GM19372 (cell line): ENCODE measurements at regions not wholly inside any gene's neighbourhood (a gene's known extent, or its start where the extent isn't known, plus 50 kb on each side); places are given as distances from the start of the nearest gene placed in this dataset.

ENCODE experiments used
- ATAC-seq: cut with Tn5 transposase; IDR thresholded peaks from one replicate; pipeline ENCODE4 v1.9.1; 2021; ENCODE audit warnings: mild to moderate bottlenecking, low read depth, moderate library complexity; ENCODE audit not compliant: unreplicated experiment

DNA sequence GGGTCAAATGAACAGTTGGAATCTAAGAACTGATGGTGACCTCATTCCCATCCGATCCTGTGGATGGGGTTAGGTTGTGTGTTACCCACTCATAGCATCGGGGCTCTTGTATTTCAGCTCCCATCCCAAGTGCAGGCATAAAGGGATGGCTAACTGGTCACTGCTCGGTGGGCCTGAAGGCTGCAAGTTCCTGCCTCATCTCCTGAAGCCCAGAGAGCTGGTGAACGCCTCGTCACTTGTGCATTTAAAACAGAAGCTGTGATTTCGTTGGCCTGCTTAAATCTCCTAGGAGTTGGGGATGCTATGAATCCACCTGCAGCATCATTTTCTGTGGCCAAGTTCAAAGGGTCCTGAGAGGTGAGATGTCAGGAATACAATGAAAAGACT is 477.0 kb downstream of the TBC1D22A start:
- ATAC-seq: no peak

DNA sequence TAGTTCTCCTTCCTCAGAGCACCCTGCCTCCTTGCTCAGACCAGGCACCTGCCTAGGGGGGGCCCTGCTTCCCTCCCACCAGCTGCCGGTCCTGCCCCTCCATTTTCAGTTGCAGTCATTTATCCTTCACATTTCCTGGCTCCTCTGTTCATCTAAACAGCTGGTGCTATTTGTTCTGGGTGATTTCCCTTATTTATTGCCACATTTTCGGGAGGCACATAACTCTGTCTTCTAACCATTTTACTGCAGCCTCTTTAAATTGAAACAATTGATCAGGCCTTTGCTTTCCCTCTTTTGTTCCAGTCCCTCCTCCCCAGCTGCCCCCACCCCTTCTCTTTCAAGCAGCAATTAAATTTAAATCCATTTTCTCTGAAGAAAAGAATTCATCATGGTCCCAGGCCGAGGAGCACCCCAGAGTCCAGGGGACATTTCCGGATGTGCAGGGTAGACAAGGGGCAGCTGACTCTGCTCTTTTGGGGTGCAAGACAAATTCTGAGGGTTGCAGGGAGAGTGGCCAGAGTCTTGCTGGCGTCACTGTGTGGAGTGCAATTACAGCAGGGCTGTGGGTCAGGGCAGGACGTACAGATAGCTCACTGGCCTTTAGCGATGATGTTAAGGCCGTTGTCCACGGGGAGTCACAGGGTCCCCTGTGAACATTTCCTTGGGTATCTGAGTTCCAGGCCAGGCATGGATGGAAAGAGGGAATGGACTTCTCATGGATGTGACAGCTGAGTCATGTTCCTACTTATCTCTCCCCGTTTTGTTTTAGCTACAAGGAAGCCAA is 476.4 kb downstream of the TBC1D22A start:
- no peak for ATAC-seq

DNA sequence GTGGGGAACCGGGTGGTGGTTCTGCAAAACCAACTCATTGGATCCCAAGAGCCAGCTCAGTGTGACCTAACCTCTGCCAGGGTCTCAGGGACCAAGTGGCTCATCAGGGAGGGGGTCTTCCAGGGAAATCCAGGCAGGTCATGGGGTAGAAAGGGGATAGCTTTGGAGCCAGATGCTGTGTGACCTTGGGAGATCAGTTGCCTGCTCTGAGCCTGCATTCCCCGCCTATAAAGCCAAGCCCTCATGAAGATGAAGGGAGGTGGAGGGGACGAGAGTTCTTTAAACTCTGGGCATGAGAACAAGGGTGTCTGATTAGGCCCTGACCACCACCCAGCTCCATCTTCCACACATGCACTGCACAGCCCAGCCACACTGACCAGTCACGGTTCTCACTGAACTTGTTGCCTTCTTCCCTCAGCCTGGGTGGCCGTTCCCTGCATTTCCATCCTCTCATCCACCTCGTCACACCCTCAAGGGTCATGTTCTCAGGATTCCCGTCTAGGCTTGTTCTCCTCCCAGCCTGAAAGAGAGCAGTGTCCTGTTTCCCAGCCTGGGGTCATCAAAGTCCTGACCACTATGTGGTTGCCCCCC is 475.5 kb downstream of the TBC1D22A start:
- ATAC-seq: no peak

DNA sequence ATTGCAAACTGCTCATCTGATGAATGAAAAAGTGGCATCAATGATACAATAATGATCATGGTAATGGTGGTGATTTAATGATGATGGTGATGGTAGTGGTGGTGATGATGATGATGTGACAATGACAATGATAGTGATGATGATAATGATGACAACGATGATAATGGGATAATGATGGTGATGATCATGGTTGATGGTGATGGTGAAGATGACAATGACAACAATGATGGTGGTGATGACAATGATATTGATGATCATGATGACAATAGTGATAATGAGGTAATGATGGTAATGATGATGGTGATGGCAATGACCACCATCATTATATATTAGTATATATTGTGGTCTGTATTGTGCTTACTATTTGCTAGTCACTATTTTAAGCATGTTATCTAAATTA is 474.3 kb downstream of the TBC1D22A start:
- no peak for ATAC-seq

DNA sequence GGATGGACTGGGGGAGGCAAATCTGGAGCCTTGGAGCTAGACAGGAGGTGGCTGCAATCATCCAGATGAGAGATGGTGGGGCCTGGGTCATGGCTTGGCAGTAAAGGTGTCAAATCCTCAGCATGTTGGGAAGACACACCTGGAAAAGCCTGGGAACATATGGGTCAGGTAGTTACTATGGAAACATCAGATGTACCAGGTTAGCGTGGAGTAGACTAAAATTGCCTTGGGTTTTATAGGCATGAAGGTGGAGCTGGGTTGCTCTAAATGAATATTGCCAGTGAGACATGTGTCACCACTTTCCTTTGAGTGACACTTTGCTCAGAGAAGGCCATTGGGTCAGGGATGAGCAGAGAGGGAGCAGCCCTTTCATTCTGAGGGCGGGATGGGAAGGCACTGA is 473.7 kb downstream of the TBC1D22A start:
- ATAC-seq: no peak

DNA sequence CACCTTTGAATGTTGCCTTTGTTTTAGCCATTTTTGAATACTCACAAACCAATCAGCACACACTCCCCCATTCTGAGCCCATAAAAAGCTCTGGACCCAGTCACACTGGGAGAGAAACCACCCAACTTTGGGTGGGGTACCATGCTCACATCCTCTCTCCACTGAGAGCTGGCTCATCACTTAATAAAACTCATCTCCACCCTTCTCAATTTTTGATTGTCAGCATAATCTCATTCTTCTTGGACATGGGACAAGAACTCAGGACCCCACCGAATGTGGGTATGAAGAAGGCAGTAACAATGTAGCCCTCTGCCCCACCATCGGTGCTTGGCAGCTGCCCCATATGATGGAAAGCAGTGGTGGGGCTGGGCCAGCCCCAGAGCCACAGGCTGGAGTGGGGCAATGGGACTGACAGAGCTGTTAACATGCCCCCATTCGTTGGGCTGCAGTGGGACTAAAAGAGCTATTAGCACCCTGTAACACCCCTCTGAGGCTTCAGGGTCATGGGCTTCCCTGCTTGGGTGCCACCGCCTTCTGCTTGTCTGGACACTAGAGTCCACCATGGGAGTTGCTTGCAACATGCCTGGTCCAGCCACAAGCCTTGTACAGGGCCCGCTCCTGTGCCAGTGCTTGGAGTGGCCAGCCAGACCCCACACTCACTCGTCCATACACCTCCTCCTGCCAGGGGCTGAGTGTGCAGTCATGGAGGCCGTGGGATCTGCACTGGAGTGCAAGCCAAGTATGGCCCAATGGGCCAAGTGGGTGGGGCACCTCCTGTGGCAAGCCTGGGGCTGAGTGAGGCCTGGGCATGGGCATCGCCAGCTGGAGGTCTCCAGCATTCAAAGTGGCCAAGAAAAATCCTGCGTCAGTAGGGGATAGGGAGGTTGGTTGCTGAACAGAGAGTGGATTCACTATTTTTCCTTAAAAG is 471.1 kb downstream of the TBC1D22A start:
- ATAC-seq: no peak

DNA sequence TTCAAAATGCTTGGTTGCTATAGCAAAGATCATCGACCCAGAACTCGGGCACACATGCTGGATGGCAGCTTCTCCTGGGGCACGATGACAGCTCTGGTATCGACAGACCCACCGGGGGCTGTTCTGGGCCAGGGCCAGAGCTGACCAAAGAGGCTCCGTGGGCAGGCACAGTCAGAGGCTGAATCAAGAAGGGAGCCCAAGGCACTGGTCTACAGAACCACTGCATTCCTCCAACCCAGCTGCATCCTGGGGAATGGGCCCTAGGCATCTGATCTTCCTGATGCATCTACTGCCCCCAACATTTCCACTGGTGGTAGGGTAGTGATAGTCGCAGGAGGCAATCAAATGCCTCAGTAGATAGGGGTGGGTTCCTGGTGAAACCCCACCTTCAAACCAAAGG is 470.3 kb downstream of the TBC1D22A start:
- no peak for ATAC-seq

DNA sequence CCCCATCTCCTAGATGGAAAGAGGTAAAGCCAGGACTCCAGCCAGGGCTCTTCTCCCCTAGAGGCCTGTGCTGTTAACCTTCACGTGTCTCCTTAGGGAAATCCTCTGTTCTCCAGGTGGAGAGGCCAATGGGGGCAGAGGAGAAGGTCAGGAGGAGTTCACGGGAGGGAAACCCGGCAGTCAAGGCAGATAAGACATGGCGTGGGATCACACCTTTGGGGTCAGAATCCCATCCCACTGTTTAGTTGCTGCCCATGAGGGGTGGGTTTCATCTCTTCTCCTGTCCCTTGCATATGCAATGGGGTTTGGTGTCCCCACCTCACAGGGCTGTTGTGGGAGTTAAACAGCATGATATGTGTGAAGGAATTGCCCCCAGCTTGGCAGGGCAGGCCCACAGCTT is 469.7 kb downstream of the TBC1D22A start:
- no peak for ATAC-seq

DNA sequence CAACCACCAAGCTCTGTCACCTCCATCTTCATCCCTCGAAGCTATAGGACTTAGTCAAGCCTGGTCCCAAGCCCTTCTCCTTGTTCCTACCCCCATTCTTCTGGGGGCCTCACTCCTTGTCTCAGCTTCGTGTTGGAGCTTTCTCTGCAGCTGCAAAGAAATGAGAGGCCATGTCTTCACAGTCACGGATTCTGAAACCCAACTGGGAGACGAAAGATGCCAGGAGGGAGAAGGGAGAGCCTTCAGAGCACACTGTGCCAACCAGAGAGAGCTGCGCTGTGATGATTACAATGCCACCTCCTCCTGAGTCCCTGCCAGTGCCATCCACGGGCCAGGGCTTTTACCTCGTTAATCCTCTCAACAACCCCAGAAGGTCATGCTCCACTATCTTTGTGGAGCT is 469.3 kb downstream of the TBC1D22A start:
- no peak for ATAC-seq

DNA sequence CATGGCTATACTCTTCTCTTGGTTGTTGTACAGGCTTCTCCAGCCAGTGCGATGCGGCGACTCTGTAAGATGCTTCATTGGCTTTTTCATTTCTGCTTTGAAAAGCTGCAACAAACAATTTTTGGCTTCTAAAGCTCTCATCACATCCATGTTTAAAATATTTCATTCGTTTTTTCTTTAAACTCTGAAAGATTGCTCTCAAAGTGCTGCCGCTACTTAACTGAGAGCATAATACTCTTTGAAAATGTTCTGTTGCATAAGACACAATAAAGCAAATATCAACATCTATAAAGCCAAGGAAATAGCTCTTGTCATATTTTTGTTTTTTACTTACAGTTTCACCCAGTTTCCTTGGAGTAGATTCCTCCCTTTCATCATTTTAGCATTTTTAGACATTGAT is 468.3 kb downstream of the TBC1D22A start:
- no peak for ATAC-seq

DNA sequence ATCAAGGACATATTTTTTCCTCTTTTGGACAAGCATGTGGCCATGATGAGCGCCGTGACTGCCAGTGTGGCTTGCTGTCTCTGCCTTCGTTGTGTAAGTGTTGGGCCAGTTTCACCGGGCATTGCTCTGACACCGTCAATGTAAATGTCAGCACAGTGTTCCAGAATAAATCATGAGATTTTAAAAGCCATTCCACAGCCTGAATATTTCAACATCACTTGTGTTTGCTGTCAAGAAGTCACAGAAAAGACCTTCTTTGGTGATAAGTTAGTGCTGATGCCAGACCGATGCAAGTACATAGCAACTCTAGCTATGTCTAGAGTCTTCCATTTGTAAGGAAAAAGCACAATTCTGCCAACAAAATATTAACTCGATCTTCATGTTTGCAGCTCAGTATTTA is 467.8 kb downstream of the TBC1D22A start:
- no peak for ATAC-seq

DNA sequence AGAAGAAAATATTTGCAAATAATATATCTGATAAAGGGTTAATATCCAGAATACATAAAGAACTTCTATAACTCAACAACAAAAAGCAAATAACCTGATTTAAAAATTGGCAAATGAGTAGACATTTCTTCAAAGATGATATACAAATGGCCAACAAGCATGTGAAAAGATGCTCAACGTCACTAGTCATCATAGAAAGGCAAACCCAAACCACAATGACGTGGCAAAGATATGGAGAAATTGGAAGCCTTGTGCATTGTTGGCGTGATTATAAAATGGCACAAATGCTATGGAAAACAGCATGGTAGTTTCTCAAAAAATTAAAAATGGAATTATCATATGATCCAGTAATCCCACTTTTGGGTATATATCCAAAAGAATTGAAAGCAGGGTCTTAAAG is 466.3 kb downstream of the TBC1D22A start:
- no peak for ATAC-seq

DNA sequence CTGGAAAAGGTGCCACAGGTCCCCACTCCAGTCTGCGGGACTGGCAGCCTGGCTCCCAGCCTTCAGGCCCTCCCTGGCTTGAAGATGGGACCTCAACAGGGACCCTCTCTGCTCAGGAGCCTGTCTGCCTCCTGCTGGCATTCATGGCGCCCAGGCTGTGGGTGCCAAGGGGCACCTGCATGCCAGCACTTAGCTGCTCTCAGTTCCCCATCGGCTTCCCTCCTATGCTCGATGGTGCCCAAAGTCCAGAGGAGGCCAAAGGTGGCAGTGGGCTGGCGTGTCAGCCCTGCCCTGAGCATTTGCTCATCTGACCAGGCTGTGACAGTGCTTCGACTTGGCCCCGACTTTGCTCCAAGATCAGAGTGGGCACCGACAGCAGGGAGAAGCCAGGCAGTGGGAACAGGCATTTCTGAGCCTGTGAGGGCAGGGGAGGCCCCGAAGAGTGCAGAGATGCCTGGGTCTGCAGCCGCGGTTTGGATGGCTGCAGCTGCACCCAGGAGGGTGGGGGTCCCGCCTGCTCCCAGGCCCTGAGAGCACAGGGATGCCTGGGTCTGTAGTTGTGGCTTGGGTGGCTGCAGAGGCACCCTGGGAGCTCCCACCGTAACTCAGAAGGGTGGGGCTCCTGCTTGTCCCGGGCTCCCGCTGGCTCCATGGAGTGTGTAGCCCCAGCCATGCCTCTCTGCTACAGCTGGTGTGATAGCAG is 463.6 kb downstream of the TBC1D22A start:
- ATAC-seq: no peak

DNA sequence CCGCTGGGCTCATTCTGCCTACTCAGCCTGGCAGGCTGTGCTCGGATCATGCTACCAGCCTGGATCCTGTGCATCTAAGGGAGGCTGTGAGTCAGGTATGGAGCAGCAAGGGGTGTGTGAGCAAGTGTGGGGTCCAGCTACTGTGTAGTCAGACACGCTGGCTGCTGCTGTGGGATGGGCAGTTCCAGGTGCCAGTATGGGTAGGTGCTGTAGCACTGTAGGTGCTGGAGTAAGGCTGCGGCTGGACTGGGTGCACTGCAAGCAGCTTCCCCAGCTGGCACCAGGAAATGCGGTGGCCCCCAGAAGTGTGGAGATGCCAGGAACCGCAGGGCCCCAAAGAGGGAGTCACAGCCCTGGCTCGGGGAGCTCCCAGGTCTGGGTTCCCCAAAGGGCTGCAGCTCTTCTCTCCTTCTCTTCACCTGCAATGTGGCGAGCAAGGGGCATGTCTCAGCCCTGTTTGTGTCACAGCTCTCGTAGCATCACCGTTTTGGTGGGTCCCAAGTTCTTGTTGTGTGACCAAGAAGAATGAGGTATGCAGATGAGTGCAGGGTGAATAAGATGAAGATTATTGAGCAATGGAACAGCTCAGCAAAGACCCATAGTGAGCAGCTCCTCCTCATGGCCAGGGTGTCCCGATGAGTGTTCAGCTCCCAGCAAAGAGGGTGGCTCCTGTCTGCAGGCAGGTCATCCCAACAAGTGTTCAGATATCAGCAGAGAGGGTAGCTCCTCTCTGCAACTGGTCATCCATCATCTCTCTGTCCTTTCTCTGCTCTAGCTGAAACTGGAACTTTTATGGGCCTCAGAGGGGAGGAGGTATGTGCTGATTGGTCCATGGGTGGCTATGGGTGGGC is 462.9 kb downstream of the TBC1D22A start:
- no peak for ATAC-seq
